ENCODE measurements at regions not wholly inside any gene's neighbourhood (a gene's known extent, or its start where the extent isn't known, plus 50 kb on each side); places are given as distances from the start of the nearest gene placed in this dataset.

- TF ChIP-seq POLR2A (IDR thresholded peaks at IDR 0.05): no peak
- no peak for TF ChIP-seq CTCF (IDR thresholded peaks at IDR 0.05)
Measured at GRCh38 chrX:122982521-122982920, 201.6 kb upstream of the GRIA3 start.

Data from ovary (tissue), 3 donors.